ENCODE measurements at regions not wholly inside any gene's neighbourhood (a gene's known extent, or its start where the extent isn't known, plus 50 kb on each side); places are given as distances from the start of the nearest gene placed in this dataset.
"Not testable (repeated sequence)": the region's sequence is repeated elsewhere in the genome, so short reads cannot be mapped to it uniquely, and the experiment has no call there.

DNA sequence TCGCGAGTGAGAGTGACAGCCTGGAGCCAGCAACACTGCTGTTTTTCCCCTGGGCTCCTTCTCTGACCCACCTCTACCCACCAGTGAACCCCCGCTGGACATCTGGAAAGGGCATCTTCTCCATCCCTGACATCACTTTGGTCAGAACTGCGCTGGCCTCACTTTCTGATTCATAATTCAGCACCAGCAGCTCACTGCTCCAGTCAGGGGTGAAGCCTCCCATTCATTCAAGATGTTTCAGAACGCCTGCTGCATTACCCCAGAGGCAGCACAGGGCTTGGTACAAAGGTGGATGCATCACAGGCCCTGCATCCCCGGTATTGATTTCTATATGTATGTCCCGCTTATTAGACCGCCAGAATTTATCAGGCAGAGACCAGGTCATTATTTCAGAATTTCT lies 182.8 kb upstream of the TSHZ3 start:
- DNase-seq = no peak

- no peak for DNase-seq
These were observed 183.9 kb upstream of the TSHZ3 start for GRCh38 chr19:31533114-31533513.

- DNase-seq = no peak
These were observed 185.0 kb upstream of the TSHZ3 start for GRCh38 chr19:31534231-31534630.

- no peak for DNase-seq
These were observed 185.8 kb upstream of the TSHZ3 start for GRCh38 chr19:31534786-31535657.

DNA sequence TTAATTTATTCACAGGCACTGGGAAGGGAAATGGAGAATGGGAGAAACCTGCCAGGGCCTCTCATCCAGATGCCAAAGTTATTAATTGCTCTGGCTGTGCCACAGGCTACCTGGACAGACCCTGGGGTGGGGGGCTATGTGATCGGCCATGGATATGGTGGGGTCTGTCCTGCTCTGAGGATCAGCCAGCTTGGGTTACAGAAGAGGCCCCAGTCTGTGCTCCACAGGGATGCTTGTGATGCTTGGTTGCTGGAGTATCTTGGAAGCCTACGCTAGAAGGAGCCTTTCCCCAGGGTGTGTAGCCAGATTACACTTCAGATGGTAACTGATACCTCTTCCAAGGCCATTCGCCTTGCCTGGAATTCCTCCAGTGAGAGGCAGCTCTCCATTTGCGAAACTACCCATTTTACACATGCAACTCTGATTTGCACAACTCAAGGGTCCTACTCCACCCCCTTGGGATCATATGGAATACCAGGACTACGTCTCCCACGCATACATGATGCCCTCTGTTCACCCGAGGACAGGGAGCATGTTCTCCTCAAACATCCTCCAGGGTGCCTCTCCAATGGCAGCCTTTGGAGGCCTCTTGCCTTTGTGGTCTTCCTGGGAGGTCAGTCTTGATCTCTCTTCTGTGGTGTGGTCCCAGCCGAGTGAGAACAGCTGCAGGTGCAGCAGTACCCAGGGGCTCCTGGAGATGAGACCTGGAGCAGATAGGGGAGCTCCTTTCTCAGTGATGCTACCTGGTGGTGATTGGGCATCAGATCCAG lies 186.6 kb upstream of the TSHZ3 start:
- DNase-seq = no peak

DNA sequence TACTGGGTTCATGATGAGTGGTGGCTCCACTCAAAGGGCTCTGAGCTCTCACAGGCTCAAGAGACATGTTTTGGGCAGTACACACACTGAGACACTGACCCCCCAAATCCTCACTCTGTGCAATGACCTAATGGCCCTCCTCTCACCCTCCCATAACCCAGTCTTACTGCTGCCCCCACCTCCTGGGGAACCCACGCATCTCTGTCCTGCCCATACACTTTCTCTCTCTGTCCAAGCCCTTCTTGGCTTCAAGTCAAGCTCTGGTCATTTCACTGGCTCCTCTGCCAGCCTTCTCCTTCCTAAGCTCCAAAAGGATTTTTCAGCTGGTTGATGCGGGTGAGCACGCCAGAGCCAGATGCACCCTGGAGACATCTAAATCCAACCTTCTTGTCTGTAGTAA lies 187.9 kb upstream of the TSHZ3 start:
- no peak for DNase-seq

GRCh38 chr19:31537902-31538301 lies 188.7 kb upstream of the TSHZ3 start:
- DNase-seq = not testable (repeated sequence)

DNA sequence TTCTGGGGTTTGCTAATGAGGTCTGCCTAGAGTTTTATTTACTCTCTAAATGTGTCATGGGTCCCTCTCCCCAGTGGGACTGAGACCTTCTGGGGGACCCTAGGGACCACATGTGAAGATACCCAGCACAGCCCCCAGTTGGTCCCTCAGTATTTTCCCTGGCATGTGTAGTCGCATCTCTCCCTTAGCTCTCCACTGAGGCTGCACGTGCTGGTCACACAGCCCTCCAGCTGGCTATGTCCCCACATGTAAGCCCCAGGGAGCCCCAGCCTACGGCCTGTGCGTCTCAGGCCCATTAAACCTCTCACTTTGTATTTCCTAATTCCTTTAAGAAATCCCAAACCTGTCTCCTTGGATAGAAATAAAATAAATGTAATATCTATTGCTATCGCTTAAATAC lies 189.6 kb upstream of the TSHZ3 start:
- DNase-seq = no peak

GRCh38 chr19:31539386-31539785 lies 190.2 kb upstream of the TSHZ3 start:
- DNase-seq = no peak

DNA sequence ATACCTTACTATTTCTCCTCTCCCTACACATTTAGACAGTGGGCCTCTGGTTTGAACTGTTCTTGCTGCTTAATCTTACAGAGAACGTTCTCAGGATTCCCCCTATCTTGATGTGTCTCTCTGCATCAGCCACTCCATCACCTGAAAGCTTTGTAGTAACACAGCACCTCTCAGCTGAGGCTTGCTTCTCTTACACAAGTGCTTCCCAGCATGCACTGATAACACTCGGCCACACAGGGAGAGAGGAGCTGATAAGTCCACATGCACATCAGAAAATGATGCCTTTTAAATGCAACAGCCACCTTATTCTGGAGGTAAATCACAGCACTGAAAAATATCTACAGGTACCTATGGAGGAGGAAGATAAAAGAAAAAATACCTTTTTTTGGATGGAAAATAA lies 192.2 kb upstream of the TSHZ3 start:
- no peak for DNase-seq

- no peak for DNase-seq
These were observed 194.2 kb upstream of the TSHZ3 start for GRCh38 chr19:31543456-31543855.

DNA sequence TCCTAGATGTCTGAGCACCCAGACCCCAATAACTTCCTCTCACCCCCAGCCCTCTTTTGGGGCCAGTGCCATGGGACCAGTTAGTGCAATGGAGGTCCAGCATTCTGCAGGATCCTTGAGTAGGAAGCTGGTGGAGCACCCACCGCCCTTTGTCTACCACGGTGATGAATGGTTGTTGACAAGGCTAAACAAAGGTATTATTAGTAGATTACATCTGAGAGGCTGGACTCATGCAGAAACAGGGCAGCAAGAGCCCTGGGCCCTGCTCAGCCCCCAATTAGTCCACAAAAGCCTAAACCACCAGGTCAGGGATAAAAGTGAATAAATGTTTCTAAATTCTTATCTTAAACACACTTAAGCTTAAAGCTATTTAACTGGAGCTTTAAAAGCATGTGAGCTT lies 196.5 kb upstream of the TSHZ3 start:
- DNase-seq = no peak

DNA sequence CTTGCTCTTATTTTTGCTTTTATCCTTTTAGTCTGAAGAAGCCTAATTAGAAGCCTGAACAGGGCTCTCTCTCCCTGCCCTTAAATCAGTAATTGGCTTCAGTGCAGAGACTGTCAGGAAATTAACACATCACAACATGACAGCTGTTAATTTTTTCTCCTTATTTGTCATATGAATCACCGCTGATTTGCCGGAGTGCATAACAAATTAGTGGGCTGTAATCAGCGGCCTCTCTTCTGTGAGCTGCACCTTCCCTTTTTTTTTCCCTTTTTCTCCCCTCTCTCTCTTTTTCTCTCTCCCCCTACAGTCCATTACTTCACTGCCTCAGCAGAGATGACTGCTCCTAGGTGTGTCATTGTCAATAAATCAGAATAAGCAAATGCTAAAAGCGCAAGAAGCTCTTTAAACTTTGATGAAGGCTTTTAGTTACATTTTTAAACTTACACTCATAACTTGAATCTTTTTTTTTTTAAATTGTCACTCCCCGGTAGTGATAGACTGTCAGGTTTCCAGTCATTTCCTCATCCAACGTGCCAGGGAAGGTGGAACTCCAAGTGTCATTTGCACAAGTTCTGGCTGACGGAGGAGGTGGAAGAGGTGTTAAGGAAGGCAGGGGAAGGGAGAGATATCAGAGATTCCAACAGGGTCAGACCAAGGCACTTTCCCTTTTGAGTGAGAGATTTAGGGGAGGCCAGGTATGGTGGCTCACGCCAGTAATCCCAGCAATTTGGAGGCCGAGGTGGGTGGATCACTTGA lies 197.1 kb upstream of the TSHZ3 start:
- DNase-seq = no peak

DNA sequence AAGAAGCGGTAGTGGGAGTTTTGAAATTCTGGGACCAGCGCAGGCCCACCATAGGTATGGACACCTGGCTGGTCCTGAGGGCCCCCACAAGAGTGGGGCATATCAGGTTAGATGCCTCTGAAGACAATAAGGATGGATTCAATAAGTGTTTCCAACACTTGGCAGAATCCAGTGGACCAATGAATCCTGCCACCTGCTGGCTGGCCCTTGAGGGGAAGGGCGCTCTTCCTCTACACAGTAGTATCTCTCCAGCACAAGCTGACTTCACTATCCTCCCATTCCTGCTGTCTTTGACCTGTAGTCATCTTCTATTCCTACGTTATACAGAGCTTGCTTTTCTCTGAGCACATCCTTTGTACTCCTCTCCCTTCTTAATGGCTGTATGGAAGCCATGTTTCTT lies 199.7 kb upstream of the TSHZ3 start:
- peak in 1 of 2 experiments; percentile 1 for DNase-seq

DNA sequence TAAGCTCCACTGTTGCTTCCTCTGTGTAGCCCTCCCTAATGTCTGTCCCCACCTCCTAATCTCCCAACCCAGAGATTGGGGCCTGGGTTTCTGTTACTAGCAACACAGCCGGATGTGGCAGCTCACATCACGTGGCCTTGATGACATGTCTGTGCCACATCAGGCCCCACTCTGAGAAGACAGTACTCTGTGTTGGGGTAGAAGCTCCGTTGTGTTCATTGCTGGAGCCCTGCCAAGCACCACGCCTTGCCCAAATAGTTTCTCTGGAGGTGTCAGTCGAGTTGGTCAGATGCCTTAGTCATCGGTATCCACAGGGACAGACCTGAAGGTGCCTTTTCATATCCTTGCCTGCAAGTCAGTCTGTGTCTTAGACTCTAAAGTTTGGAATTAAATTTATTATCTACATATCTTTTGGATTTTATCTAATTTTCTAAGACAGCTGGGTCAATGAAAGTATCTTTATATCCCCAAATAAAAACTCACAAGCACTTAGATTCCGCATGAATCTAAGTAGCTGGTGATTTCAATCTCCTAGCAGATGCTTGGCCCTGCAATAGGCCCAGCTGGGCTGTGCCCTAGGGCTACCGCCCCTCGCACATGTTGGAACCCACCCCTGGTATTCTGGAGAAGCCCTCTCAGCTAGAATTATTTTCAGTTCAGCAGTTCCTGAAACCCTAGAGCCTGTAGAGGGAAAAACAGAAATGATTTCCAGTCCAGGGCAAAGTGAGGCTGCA lies 204.0 kb upstream of the TSHZ3 start:
- no peak for DNase-seq

DNA sequence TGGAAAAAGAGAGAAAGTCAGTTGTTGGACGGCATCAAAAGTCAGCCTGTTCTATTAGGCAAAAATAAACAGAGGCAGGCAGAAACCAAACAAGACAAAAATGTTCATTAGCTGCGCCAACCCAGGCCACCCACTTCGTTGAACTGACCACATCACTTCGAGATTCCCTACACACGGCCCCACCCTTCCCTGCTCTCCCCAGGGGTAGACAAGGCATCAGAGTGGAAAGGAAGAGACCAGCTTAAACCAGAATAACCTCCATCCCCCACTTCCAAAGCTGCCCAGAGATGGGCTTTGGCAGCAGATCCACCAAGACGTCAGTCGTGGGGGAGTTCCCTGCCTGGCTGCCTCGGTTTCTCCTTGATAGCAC lies 204.6 kb upstream of the TSHZ3 start:
- DNase-seq = no peak

- DNase-seq = no peak
These were observed 205.1 kb upstream of the TSHZ3 start for GRCh38 chr19:31554360-31554759.

DNA sequence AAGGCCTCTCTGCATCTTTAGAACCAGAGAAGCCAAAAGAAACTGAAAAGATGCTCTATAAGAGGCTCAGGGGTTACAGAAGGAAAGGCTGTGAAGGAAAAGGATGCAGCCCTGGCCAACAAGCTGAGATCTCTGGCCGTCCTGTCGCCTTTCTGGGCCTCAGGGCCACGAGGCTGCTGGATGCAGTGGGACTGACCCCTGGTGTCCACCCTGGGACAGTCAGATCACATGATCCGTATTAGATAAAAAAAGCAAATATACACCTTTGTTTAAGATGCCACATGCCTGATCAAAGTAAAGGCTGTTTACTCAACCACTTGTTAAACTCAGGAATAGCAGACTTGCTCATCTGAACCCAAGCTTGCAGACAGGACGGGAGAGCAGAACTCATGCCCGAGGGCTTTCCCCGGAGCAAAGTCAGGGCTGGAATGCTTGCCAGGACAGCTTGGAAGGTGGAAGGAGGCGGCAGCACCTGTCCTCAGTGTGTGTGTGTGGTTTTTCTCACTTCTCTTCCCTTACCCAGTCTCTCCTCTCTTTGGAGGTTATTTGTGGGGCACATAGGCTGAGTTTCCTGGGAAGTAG lies 206.5 kb upstream of the TSHZ3 start:
- no peak for DNase-seq

- DNase-seq = no peak
These were observed 210.3 kb upstream of the TSHZ3 start for GRCh38 chr19:31559494-31559893.

GRCh38 chr19:31560086-31561060 lies 211.1 kb upstream of the TSHZ3 start:
- DNase-seq = no peak

DNA sequence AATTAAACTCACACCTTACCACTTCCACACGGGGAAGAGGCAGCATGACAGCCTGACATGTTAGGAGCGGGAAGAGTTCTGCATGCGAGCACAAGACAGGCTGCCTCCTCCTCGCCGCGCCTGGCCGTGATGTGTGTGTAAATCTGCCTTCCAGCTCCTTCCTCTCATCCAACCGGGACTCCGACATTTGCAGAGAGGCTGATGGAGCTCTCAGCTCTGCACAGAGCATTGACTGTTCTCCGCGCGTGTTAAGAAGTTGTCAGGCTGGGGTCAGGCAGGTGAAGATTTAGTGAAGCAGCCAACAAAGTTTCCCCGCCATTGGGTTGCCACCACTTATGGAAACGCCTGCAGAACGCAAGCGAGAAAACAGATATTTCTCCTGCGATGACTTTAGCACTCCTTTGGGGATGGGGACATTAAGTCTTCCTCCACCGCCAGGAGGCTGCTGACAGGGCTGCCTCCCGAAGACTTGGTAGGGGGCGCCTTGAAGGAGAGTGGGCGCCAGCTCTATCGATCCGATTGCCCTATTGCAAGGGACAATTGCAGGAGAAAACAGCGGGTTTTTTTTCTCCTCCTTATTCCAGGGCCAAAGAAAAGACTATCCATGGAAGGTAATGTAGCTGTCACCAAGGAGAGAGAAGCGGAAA lies 213.9 kb upstream of the TSHZ3 start:
- DNase-seq = no peak

All from activated CD4-positive, alpha-beta T cell treated with anti-CD3 and anti-CD28 coated beads, Interleukin-2, amount 50 U/mL, for 48 hours (primary cell).